ENCODE measurements at regions not wholly inside any gene's neighbourhood (a gene's known extent, or its start where the extent isn't known, plus 50 kb on each side); places are given as distances from the start of the nearest gene placed in this dataset.

GRCh38 chr13:111485491-111486250, 165.2 kb downstream of the TEX29 start:
- TF ChIP-seq RFX5 (IDR thresholded peaks at IDR 0.05; ENCODE audit: low read length) (no peak), TEAD4 (IDR thresholded peaks at IDR 0.05; ENCODE audit: borderline replicate concordance, insufficient read depth) (no peak), POLR2AphosphoS5 (IDR thresholded peaks at IDR 0.05; ENCODE audit: low read depth, low read length) (no peak), EZH2phosphoT487 (IDR thresholded peaks at IDR 0.05; ENCODE audit: borderline replicate concordance, low read depth) (no peak), RXRA (IDR thresholded peaks at IDR 0.05; ENCODE audit: borderline replicate concordance, low read depth) (no peak), CTCF (IDR thresholded peaks at IDR 0.05) (no peak), MXI1 (IDR thresholded peaks at IDR 0.05; ENCODE audit: low read depth, low read length) (no peak)
- TF ChIP-seq, protein P1, sequence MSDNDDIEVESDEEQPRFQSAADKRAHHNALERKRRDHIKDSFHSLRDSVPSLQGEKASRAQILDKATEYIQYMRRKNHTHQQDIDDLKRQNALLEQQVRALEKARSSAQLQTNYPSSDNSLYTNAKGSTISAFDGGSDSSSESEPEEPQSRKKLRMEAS (IDR thresholded peaks at IDR 0.05; ENCODE audit: low read depth): no peak

Data from SK-N-SH (cell line).